Subcutaneous abdominal adipose tissue (tissue), 5 donors: ENCODE measurements at regions not wholly inside any gene's neighbourhood (a gene's known extent, or its start where the extent isn't known, plus 50 kb on each side); places are given as distances from the start of the nearest gene placed in this dataset.

ENCODE experiments used
- H3K27ac ChIP-seq: one replicate; pipeline ENCODE4 v1.7.0; 2013; ENCODE audit warnings: low read depth, mild to moderate bottlenecking, inconsistent platforms, low read length, moderate library complexity
- H3K27me3 ChIP-seq, 5 donors: one replicate each; pipeline ENCODE4 v1.7.0; 2013; ENCODE audit warnings: low read length in 5 of 5, inconsistent platforms in 1 of 5; ENCODE audit not compliant: control insufficient read depth in 5 of 5, insufficient read depth in 4 of 5
- H3K36me3 ChIP-seq, 5 donors: one replicate each; pipeline ENCODE4 v1.7.0; 2013; ENCODE audit warnings: low read length in 5 of 5; ENCODE audit not compliant: control insufficient read depth in 5 of 5, insufficient read depth in 5 of 5
- H3K4me1 ChIP-seq, 5 donors: one replicate each; pipeline ENCODE4 v1.7.0; 2013; ENCODE audit warnings: low read length in 5 of 5, mild to moderate bottlenecking in 3 of 5, moderate library complexity in 1 of 5; ENCODE audit not compliant: control insufficient read depth in 5 of 5, insufficient read depth in 5 of 5
- H3K4me3 ChIP-seq, 5 donors: one replicate each; pipeline ENCODE4 v1.7.0; 2013; ENCODE audit warnings: low read length in 5 of 5, low read depth in 1 of 5
- H3K9ac ChIP-seq, 5 donors: one replicate each; pipeline ENCODE4 v1.7.0; 2013; ENCODE audit warnings: low read length in 5 of 5, mild to moderate bottlenecking in 4 of 5, moderate library complexity in 3 of 5
- H3K9me3 ChIP-seq, 5 donors: one replicate each; pipeline ENCODE4 v1.7.0; 2013; ENCODE audit warnings: low read length in 5 of 5; ENCODE audit not compliant: control insufficient read depth in 5 of 5
- donor health status: healthy.
- donor health status: healthy.
- donor health status: healthy.
- donor health status: healthy.
- donor health status: healthy.

DNA sequence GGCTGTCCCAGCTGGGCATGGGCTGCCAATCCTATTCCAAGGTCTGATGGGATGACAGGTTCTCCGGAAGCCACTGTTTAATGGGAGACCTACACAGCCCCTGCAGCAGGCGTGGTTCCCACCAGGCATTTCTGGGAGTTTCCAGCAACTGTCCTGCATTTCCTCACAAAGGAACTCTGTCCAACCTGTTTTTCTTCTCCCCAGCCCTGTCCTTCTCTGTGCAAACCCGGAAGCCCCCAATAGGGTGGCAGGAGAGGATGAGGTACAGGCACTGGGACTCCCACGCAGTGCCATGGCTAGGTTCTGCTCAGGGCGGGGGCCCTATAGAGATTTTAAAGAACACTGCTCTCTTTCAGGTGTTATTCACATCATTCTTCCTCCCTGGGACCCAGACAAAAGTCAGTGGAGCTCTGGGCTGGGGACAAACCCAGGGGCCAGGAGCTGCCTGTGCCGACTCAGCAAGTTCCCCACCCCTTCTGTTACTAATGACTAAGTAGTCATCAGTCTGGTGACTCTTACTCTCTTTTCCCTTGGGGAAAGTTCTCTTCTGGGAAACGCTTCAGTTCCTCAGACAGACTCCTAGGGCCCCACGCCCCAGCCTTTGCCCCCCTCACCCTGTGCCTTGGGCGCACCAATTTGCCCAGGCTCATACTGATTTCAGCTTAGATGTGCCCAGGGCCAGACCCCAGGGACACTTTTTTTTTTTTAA is 97.7 kb downstream of the CD47 start:
- Histone ChIP-seq H3K27ac (no peak overlapping the region), H3K27me3 (no peaks in the 10 kb centered on the region), H3K4me3 (no peak overlapping the region), H3K36me3 (no peaks in the 10 kb centered on the region), H3K9ac (no peak overlapping the region), H3K9me3 (no peaks in the 10 kb centered on the region), H3K4me1 (peaks cover 3 to 13% (median 10%) of the 10 kb centered on the region in 5 donors)

GRCh38 chr3:107990926-107991325 is 99.9 kb downstream of the CD47 start:
- Histone ChIP-seq H3K27ac (no peak overlapping the region), H3K9me3 (no peaks in the 10 kb centered on the region), H3K27me3 (no peaks in the 10 kb centered on the region), H3K36me3 (no peaks in the 10 kb centered on the region), H3K9ac (no peak overlapping the region), H3K4me1 (peaks cover 9 to 33% (median 28%) of the 10 kb centered on the region in 5 donors), H3K4me3 (no peak overlapping the region)

- Histone ChIP-seq H3K9me3 (no peaks in the 10 kb centered on the region), H3K4me3 (no peak overlapping the region), H3K9ac (no peak overlapping the region), H3K27me3 (no peaks in the 10 kb centered on the region), H3K27ac (no peak overlapping the region), H3K4me1 (peaks cover 9 to 33% (median 28%) of the 10 kb centered on the region in 5 donors), H3K36me3 (no peaks in the 10 kb centered on the region)
Observed at GRCh38 chr3:107990433-107990832, 100.4 kb downstream of the CD47 start.

- no peak overlapping the region for H3K9ac ChIP-seq
- H3K9me3 ChIP-seq = no peaks in the 10 kb centered on the region
- peaks cover 9 to 33% (median 28%) of the 10 kb centered on the region in 5 donors for H3K4me1 ChIP-seq
- H3K4me3 ChIP-seq = no peak overlapping the region
- no peaks in the 10 kb centered on the region for H3K36me3 ChIP-seq
- no peaks in the 10 kb centered on the region for H3K27me3 ChIP-seq
- no peak overlapping the region for H3K27ac ChIP-seq
Observed at GRCh38 chr3:107989661-107990060, 101.2 kb downstream of the CD47 start.

GRCh38 chr3:107988460-107989175 is 102.2 kb downstream of the CD47 start:
- peaks cover 9 to 33% (median 28%) of the 10 kb centered on the region in 5 donors for H3K4me1 ChIP-seq
- no peaks in the 10 kb centered on the region for H3K9me3 ChIP-seq
- H3K27me3 ChIP-seq = no peaks in the 10 kb centered on the region
- H3K9ac ChIP-seq = no peak overlapping the region
- H3K27ac ChIP-seq = peak overlapping the region; percentile 29
- H3K4me3 ChIP-seq = no peak overlapping the region
- H3K36me3 ChIP-seq = no peaks in the 10 kb centered on the region

DNA sequence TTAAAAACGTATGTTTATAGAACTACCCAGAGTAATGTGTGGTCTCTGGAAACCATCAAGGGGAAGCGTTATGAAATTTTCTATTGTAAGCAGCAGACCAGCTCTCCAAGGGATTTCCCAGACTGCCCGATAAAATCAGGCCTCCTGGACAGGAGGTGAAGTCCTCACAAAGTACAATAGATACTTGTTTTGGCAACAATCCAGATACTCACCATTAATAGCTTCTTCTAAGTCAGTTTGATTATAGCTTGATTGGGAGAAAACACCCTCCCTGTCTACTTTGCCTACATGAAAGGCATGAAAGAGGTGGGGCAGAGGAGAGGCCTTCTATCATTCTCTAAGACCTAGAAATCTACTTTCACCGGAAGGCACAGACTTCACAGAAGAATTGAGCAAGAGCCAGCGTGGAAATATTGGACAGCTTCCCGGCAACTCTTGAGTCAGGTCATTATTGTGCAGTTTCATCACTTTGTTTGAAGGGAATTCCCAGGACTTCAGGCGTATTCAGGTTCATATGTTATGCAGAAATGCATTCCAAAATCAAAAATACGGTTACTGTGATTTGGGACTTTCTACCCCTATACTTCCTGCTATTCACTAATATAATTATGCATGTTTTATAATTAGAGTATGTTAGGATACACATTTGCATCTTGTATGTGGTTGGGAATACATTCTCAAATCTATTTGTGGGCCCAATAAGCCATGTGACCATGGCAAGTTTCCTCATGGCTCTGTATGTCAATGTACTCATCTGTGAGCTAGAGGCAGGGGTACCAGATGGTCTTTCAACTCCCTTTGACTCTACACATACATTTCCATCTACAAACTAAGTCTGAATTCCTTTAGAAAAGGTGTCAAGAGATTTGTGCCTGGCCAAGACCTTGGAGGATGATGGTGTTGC is 103.5 kb downstream of the CD47 start:
- Histone ChIP-seq H3K9ac (peak overlapping the region in 2 of 5 donors; percentile 23 to 60), H3K9me3 (no peaks in the 10 kb centered on the region), H3K27ac (peak overlapping the region; percentile 74), H3K4me3 (no peak overlapping the region), H3K27me3 (no peaks in the 10 kb centered on the region), H3K4me1 (peaks cover 9 to 33% (median 28%) of the 10 kb centered on the region in 5 donors), H3K36me3 (no peaks in the 10 kb centered on the region)

GRCh38 chr3:107986505-107986904 is 104.3 kb downstream of the CD47 start:
- Histone ChIP-seq H3K9me3 (no peaks in the 10 kb centered on the region), H3K27me3 (no peaks in the 10 kb centered on the region), H3K9ac (no peak overlapping the region), H3K36me3 (no peaks in the 10 kb centered on the region), H3K4me3 (no peak overlapping the region), H3K27ac (peak overlapping the region; percentile 74), H3K4me1 (peaks cover 14 to 38% (median 33%) of the 10 kb centered on the region in 5 donors)

GRCh38 chr3:107985496-107985895 is 105.3 kb downstream of the CD47 start:
- H3K4me1 ChIP-seq = peaks cover 14 to 40% (median 35%) of the 10 kb centered on the region in 5 donors
- H3K9me3 ChIP-seq = no peaks in the 10 kb centered on the region
- H3K4me3 ChIP-seq = no peak overlapping the region
- H3K9ac ChIP-seq = no peak overlapping the region
- no peaks in the 10 kb centered on the region for H3K36me3 ChIP-seq
- H3K27me3 ChIP-seq = no peaks in the 10 kb centered on the region
- H3K27ac ChIP-seq = no peak overlapping the region

GRCh38 chr3:107983247-107983646 is 107.6 kb downstream of the CD47 start:
- H3K27me3 ChIP-seq = no peaks in the 10 kb centered on the region
- peaks cover 11 to 35% (median 26%) of the 10 kb centered on the region in 5 donors for H3K4me1 ChIP-seq
- no peak overlapping the region for H3K4me3 ChIP-seq
- H3K9me3 ChIP-seq = no peaks in the 10 kb centered on the region
- no peak overlapping the region for H3K27ac ChIP-seq
- no peaks in the 10 kb centered on the region for H3K36me3 ChIP-seq
- H3K9ac ChIP-seq = no peak overlapping the region
